GM21528 (cell line): ENCODE measurements at regions not wholly inside any gene's neighbourhood (a gene's known extent, or its start where the extent isn't known, plus 50 kb on each side); places are given as distances from the start of the nearest gene placed in this dataset.

ENCODE experiments used
- ATAC-seq: cut with Tn5 transposase; IDR thresholded peaks from one replicate; pipeline ENCODE4 v1.9.1; 2021; ENCODE audit warnings: mild to moderate bottlenecking, moderate library complexity; ENCODE audit not compliant: unreplicated experiment, low FRiP score

DNA sequence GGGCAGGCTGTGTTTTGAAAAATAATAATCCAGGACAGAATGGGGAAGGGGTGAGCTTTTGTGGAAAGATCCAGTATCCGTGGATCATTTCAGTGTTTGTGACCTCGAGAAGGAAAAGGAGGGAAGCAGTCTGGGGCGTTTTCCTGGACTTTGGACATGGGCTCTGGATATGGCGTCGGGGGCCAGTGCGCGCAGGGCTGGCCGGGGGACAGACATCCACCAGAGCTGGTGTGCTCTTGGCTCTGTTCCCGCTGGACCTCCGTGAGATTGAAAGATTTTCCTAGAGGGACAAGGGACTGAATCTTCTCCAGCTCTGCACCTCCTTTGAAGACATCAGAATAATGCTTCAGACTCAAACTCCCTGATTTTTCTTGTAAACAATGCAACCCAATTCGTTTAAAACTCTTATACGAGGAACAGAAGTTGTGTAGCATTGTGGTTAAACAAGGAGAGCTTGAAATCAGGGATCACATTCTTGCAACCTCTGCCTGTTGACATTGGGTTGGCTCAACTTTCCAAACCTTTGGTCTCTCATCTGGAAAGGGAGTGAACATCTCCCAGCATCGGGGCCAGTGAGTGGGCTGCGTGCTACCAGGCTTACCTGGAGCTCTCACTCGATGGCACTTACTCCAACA lies 75.9 kb downstream of the C16orf95 start:
- no peak for ATAC-seq

DNA sequence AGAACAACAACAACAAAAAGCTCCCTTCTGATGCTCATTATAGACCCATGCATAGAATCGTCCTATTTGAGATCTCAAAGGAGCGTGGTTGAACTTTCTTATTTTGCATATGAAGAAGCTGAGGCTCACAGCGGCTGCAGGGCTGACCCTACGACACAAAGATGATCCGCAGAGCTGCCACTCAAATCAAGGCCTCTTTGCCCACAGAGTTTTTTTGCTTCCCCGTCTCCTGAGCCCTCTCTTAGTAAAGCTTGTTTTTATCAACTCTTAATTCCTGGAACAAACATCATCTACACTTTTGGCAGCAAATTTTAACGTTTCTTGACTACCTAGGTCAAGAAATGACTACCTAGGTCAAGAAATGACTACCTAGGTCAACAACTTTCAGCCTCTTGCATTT lies 73.7 kb downstream of the C16orf95 start:
- ATAC-seq, result no peak

- no peak for ATAC-seq
These were observed 72.5 kb downstream of the C16orf95 start for GRCh38 chr16:87244636-87245197.

GRCh38 chr16:87245511-87245910 lies 71.7 kb downstream of the C16orf95 start:
- ATAC-seq, result no peak

- no peak for ATAC-seq
These were observed 70.7 kb downstream of the C16orf95 start for GRCh38 chr16:87246269-87247065.

GRCh38 chr16:87248714-87249113 lies 68.5 kb downstream of the C16orf95 start:
- ATAC-seq, result no peak

DNA sequence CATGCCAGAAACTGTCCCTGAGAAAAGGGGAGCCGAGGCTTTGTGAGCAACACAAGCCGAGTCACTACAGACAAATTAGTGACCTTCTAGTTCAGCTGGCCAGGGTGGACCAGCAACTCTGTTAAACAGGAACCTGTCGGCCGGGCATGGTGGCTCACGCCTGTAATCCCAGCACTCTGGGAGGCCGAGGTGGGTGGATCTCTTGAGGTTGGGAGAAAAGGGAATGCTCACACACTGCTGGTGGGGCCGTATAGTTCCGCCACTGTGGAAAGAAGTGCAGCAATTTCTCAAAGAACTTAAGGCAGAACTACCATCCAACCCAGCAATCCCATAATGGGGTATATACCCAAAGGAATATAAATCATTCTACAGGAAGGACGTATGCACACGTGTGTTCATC lies 67.8 kb downstream of the C16orf95 start:
- ATAC-seq, result no peak

- no peak for ATAC-seq
These were observed 66.7 kb downstream of the C16orf95 start for GRCh38 chr16:87250431-87250960.

- ATAC-seq, result no peak
These were observed 64.8 kb downstream of the C16orf95 start for GRCh38 chr16:87252269-87252970.
